OCI-LY7 (cell line): ENCODE measurements at regions not wholly inside any gene's neighbourhood (a gene's known extent, or its start where the extent isn't known, plus 50 kb on each side); places are given as distances from the start of the nearest gene placed in this dataset.

Source experiments
- BruUV-seq: library from RNA; stranded (reverse); fragments of 400-500 nt; replicated peaks from 2 replicates; lab custom pipeline; 2021; lab: Mats Ljungman, UMichigan
- CTCF ChIA-PET: fragments of 300-600 bp; sonication (Branson Sonifier 250); formaldehyde crosslinking; loops from one replicate; lab custom pipeline; 2022; ENCODE audit warnings: antibody characterized with exemption; ENCODE audit not compliant: unreplicated experiment; lab: Charles Lee
- POLR2A ChIA-PET: fragments of 300-600 bp; sonication (Branson Sonifier 250); formaldehyde crosslinking; loops from one replicate; lab custom pipeline; 2022; ENCODE audit warnings: antibody characterized with exemption; lab: Charles Lee
- DNase-seq: peaks from one replicate; pipeline ENCODE4 v3.0.0-alpha.2; 2015; ENCODE audit warnings: low spot score
- H2AFZ ChIP-seq: fragments of 200-600 bp; sonication (generic), shearing (Covaris generic); 2 replicates; pipeline ENCODE4 v1.6.1; 2014; ENCODE audit warnings: mild to moderate bottlenecking, antibody characterized with exemption, low read length, moderate library complexity
- H3K27ac ChIP-seq: fragments of 200-600 bp; sonication (generic); 2 replicates; pipeline ENCODE4 v1.5.1; 2014; ENCODE audit warnings: mixed run types, low read depth, mild to moderate bottlenecking, moderate library complexity, low read length, inconsistent platforms; ENCODE audit not compliant: poor library complexity, severe bottlenecking
- H3K36me3 ChIP-seq: fragments of 200-600 bp; sonication (generic); 2 replicates; pipeline ENCODE4 v1.6.1; 2014; ENCODE audit warnings: mild to moderate bottlenecking, antibody characterized with exemption, low read length, moderate library complexity, mixed read lengths; ENCODE audit not compliant: insufficient read depth
- H3K4me1 ChIP-seq: fragments of 200-600 bp; sonication (generic); 2 replicates; pipeline ENCODE4 v1.5.1; 2014; ENCODE audit warnings: mild to moderate bottlenecking, low read length; ENCODE audit not compliant: insufficient read depth, poor library complexity, severe bottlenecking
- H3K4me2 ChIP-seq: fragments of 200-600 bp; sonication (generic); 2 replicates; pipeline ENCODE4 v1.6.1; 2014; ENCODE audit warnings: mild to moderate bottlenecking, low read length
- H3K4me3 ChIP-seq: fragments of 200-600 bp; sonication (generic); 2 replicates; pipeline ENCODE4 v1.5.1; 2014; ENCODE audit warnings: mild to moderate bottlenecking, low read depth, low read length; ENCODE audit not compliant: poor library complexity, severe bottlenecking
- H3K79me2 ChIP-seq: fragments of 200-600 bp; sonication (generic); 2 replicates; pipeline ENCODE4 v1.6.1; 2016; ENCODE audit warnings: low read depth, mild to moderate bottlenecking, low read length, moderate library complexity, mixed read lengths; ENCODE audit not compliant: insufficient read depth
- H3K9me2 ChIP-seq: fragments of 200-600 bp; sonication (generic); 2 replicates; pipeline ENCODE4 v1.6.1; 2016; ENCODE audit warnings: mild to moderate bottlenecking, low read length, mixed read lengths; ENCODE audit not compliant: insufficient read depth
- H3K9me3 ChIP-seq: fragments of 200-600 bp; sonication (generic); 2 replicates; pipeline ENCODE4 v1.6.1; 2014; ENCODE audit warnings: mild to moderate bottlenecking, mixed run types, low read length, mixed read lengths
- H4K20me1 ChIP-seq: fragments of 200-600 bp; sonication (generic); 2 replicates; pipeline ENCODE4 v1.6.1; 2014; ENCODE audit warnings: mild to moderate bottlenecking, antibody characterized with exemption, low read length, moderate library complexity, mixed read lengths; ENCODE audit not compliant: insufficient read depth
- CTCF ChIP-seq: fragments of 200-600 bp; sonication (generic); conservative IDR thresholded peaks from 2 replicates; pipeline ENCODE4 v1.5.1; 2014; ENCODE audit warnings: mild to moderate bottlenecking, antibody characterized with exemption, low read length, moderate library complexity, mixed read lengths
- EZH2phosphoT487 ChIP-seq: fragments of 200-600 bp; sonication (generic); IDR thresholded peaks from 2 replicates; pipeline ENCODE4 v1.6.1; 2018; ENCODE audit warnings: low read depth, borderline replicate concordance, mild to moderate bottlenecking, mixed run types, antibody characterized with exemption, low read length, moderate library complexity, mixed read lengths
- intact Hi-C: fragments of 100-400 bp; cut with micrococcal nuclease; formaldehyde crosslinking; loops from one replicate; pipeline ENCODE4 v1.10.0; 2022; ENCODE audit not compliant: unreplicated experiment

GRCh38 chr4:186952709-186953108 is 229.1 kb upstream of the FAT1 start:
- no peak for DNase-seq
- Histone ChIP-seq H4K20me1 (no peaks in the 10 kb centered on the region), H3K4me1 (peaks cover 20% of the 10 kb centered on the region), H2AFZ (no peak overlapping the region), H3K27ac (no peak overlapping the region), H3K9me2 (no peaks in the 10 kb centered on the region), H3K36me3 (no peaks in the 10 kb centered on the region), H3K4me2 (no peak overlapping the region), H3K9me3 (no peaks in the 10 kb centered on the region), H3K4me3 (no peak overlapping the region), H3K79me2 (no peaks in the 10 kb centered on the region)
- ChIA-PET POLR2A (interaction anchor here (0.7 kb wide), 1 partner anchor 412 kb away, joined by 3 read pairs; no protein-coding TSS in a partner anchor), CTCF (no interaction called here)
- intact Hi-C loops, result no loop called here
- TF ChIP-seq CTCF, result no peak
- TF ChIP-seq EZH2phosphoT487, result no peak
- BruUV-seq, result no TSS peak

GRCh38 chr4:186953599-186954260 is 230.1 kb upstream of the FAT1 start:
- TF ChIP-seq CTCF (no peak), EZH2phosphoT487 (no peak)
- Histone ChIP-seq H3K36me3 (no peaks in the 10 kb centered on the region), H3K4me3 (no peak overlapping the region), H3K9me3 (no peaks in the 10 kb centered on the region), H2AFZ (no peak overlapping the region; the same call in 1 of the 2 replicates), H3K4me1 (peaks cover 16% of the 10 kb centered on the region), H4K20me1 (no peaks in the 10 kb centered on the region), H3K9me2 (no peaks in the 10 kb centered on the region), H3K79me2 (no peaks in the 10 kb centered on the region), H3K27ac (no peak overlapping the region), H3K4me2 (no peak overlapping the region)
- DNase-seq, result no peak
- POLR2A ChIA-PET, result no interaction called here
- intact Hi-C loops, result no loop called here
- CTCF ChIA-PET, result no interaction called here
- BruUV-seq, result no TSS peak

- ChIA-PET POLR2A (no interaction called here), CTCF (no interaction called here)
- intact Hi-C loops, result no loop called here
- Histone ChIP-seq H3K36me3 (no peaks in the 10 kb centered on the region), H3K9me2 (no peaks in the 10 kb centered on the region), H2AFZ (peak overlapping the region; percentile 32; the same call in 1 of the 2 replicates), H4K20me1 (no peaks in the 10 kb centered on the region), H3K4me2 (no peak overlapping the region), H3K79me2 (no peaks in the 10 kb centered on the region), H3K4me3 (no peak overlapping the region), H3K4me1 (peaks cover 8% of the 10 kb centered on the region), H3K9me3 (no peaks in the 10 kb centered on the region), H3K27ac (no peak overlapping the region)
- no TSS peak for BruUV-seq
- DNase-seq, result no peak
- TF ChIP-seq EZH2phosphoT487 (no peak), CTCF (no peak)
These were observed 230.9 kb upstream of the FAT1 start for GRCh38 chr4:186954509-186954908.
